HCT116 (cell line): ENCODE measurements at regions not wholly inside any gene's neighbourhood (a gene's known extent, or its start where the extent isn't known, plus 50 kb on each side); places are given as distances from the start of the nearest gene placed in this dataset.

Source experiments
- EZH2 ChIP-seq: fragments of 200-600 bp; sonication (generic); IDR thresholded peaks from 2 replicates; pipeline ENCODE4 v1.6.1; 2017; ENCODE audit warnings: antibody characterized with exemption, mixed run types
- EZH2phosphoT487 ChIP-seq: fragments of 200-600 bp; IDR thresholded peaks from 2 replicates; pipeline ENCODE4 v1.6.1; 2018; ENCODE audit warnings: antibody characterized with exemption, borderline replicate concordance
- POLR2A ChIP-seq: IDR thresholded peaks from 2 replicates; pipeline ENCODE4 v1.7.0; 2011; ENCODE audit warnings: borderline replicate concordance; ENCODE audit not compliant: insufficient read depth, insufficient read length; ENCODE audit errors: extremely low read depth
- TF ChIP-seq, protein P1 (sequence below), 3 experiments: fragments of 200-600 bp in 1 of 3; sonication (generic) in 1 of 3; IDR thresholded peaks in 2 of 3; conservative IDR thresholded peaks in 1 of 3; 2 replicates each; pipeline ENCODE4 v1.5.1; 2012 to 2017; ENCODE audit warnings: low read depth in 2 of 3, low read length in 2 of 3, antibody characterized with exemption in 1 of 3, borderline replicate concordance in 1 of 3, control low read depth in 1 of 3, mild to moderate bottlenecking in 1 of 3, mixed read lengths in 1 of 3, mixed run types in 1 of 3, moderate library complexity in 1 of 3; ENCODE audit not compliant: insufficient read depth in 1 of 3
- TF ChIP-seq, protein P2 (sequence below): IDR thresholded peaks from 2 replicates; pipeline ENCODE4 v1.6.1; 2011; ENCODE audit warnings: mild to moderate bottlenecking, low read length, moderate library complexity; ENCODE audit not compliant: insufficient replicate concordance; ENCODE audit errors: extremely low read depth

DNA sequence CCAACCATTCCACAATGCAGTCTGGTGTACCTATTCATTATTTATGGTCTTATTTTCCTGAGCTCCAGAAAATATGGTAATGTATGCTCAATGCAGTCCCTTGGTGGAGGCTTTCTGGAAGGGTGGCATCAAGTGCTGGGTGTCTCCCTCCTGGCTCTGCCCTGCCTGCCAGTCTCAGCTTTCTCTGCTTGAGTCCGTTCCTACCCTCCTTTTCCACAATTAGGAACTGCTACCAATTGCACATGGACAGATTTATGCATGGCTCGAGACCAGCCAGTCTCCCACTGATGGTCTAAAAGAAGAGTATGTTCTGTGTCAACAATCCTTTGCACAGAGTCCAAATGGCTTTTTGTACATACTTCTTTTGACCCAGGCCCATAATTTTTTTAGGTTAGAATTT lies 189.8 kb downstream of the TLE1 start:
- TF ChIP-seq, protein P1, sequence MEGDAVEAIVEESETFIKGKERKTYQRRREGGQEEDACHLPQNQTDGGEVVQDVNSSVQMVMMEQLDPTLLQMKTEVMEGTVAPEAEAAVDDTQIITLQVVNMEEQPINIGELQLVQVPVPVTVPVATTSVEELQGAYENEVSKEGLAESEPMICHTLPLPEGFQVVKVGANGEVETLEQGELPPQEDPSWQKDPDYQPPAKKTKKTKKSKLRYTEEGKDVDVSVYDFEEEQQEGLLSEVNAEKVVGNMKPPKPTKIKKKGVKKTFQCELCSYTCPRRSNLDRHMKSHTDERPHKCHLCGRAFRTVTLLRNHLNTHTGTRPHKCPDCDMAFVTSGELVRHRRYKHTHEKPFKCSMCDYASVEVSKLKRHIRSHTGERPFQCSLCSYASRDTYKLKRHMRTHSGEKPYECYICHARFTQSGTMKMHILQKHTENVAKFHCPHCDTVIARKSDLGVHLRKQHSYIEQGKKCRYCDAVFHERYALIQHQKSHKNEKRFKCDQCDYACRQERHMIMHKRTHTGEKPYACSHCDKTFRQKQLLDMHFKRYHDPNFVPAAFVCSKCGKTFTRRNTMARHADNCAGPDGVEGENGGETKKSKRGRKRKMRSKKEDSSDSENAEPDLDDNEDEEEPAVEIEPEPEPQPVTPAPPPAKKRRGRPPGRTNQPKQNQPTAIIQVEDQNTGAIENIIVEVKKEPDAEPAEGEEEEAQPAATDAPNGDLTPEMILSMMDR (IDR thresholded peaks at IDR 0.05 in 2 of 3, conservative IDR thresholded peaks at IDR 0.05 in 1 of 3; ENCODE audit: borderline replicate concordance in 1 of 3, insufficient read depth in 1 of 3, low read depth in 2 of 3, low read length in 2 of 3) = no peak
- TF ChIP-seq EZH2phosphoT487 = no peak
- no peak for TF ChIP-seq EZH2
- no peak for TF ChIP-seq POLR2A
- TF ChIP-seq, protein P2, sequence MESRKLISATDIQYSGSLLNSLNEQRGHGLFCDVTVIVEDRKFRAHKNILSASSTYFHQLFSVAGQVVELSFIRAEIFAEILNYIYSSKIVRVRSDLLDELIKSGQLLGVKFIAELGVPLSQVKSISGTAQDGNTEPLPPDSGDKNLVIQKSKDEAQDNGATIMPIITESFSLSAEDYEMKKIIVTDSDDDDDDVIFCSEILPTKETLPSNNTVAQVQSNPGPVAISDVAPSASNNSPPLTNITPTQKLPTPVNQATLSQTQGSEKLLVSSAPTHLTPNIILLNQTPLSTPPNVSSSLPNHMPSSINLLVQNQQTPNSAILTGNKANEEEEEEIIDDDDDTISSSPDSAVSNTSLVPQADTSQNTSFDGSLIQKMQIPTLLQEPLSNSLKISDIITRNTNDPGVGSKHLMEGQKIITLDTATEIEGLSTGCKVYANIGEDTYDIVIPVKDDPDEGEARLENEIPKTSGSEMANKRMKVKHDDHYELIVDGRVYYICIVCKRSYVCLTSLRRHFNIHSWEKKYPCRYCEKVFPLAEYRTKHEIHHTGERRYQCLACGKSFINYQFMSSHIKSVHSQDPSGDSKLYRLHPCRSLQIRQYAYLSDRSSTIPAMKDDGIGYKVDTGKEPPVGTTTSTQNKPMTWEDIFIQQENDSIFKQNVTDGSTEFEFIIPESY = no peak
